ENCODE measurements at regions not wholly inside any gene's neighbourhood (a gene's known extent, or its start where the extent isn't known, plus 50 kb on each side); places are given as distances from the start of the nearest gene placed in this dataset.

DNA sequence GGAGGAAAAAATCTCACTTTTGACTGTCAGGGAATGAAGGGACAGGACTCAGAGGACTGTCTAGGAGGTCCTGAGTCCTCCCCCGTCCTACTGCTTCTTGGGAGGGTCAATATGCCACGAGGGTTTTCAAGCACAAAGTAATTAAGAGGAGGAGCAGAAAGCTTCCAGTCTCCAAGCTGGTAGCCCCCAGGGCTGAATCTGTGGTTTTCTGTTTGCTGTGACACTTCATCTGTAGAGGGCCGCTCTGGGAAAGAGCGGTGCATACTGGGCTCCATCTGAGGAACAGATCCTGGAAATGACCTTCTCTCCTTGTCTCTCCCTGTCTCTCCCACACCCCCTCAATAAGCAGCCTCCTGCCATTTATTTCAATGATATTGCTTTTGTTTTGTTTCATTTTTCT is 180.1 kb upstream of the SDK2 start:
- TF ChIP-seq, protein P1, sequence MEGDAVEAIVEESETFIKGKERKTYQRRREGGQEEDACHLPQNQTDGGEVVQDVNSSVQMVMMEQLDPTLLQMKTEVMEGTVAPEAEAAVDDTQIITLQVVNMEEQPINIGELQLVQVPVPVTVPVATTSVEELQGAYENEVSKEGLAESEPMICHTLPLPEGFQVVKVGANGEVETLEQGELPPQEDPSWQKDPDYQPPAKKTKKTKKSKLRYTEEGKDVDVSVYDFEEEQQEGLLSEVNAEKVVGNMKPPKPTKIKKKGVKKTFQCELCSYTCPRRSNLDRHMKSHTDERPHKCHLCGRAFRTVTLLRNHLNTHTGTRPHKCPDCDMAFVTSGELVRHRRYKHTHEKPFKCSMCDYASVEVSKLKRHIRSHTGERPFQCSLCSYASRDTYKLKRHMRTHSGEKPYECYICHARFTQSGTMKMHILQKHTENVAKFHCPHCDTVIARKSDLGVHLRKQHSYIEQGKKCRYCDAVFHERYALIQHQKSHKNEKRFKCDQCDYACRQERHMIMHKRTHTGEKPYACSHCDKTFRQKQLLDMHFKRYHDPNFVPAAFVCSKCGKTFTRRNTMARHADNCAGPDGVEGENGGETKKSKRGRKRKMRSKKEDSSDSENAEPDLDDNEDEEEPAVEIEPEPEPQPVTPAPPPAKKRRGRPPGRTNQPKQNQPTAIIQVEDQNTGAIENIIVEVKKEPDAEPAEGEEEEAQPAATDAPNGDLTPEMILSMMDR (IDR thresholded peaks at IDR 0.05), result no peak
- TF ChIP-seq POLR2A (IDR thresholded peaks at IDR 0.05), result no peak

All from lower leg skin (tissue), 3 donors.